GM12865 (cell line): ENCODE measurements at regions not wholly inside any gene's neighbourhood (a gene's known extent, or its start where the extent isn't known, plus 50 kb on each side); places are given as distances from the start of the nearest gene placed in this dataset.

Source experiments
- DNase-seq: peaks from one replicate; pipeline ENCODE4 v3.0.0; 2010; ENCODE audit warnings: low read depth
- H3K4me3 ChIP-seq: 2 replicates; pipeline ENCODE4 v1.5.1; 2011; ENCODE audit warnings: mild to moderate bottlenecking, low read depth, low read length, control low read depth
- CTCF ChIP-seq: IDR thresholded peaks from 2 replicates; pipeline ENCODE4 v1.5.1; 2011; ENCODE audit warnings: low read length, control low read depth, low read depth, inconsistent platforms; ENCODE audit not compliant: insufficient read depth; ENCODE audit errors: missing control alignments

- H3K4me3 ChIP-seq = no peak overlapping the region
- DNase-seq = no peak
- no peak for TF ChIP-seq CTCF
These were observed 618.0 kb downstream of the CDH26 start for GRCh38 chr20:60576236-60576635.

- no peak for TF ChIP-seq CTCF
- DNase-seq = no peak
- H3K4me3 ChIP-seq = no peak overlapping the region
These were observed 621.8 kb downstream of the CDH26 start for GRCh38 chr20:60579941-60580515.

GRCh38 chr20:60581606-60582115 is 623.4 kb downstream of the CDH26 start:
- no peak for TF ChIP-seq CTCF
- no peak overlapping the region for H3K4me3 ChIP-seq
- DNase-seq = no peak

GRCh38 chr20:60583741-60584140 is 625.5 kb downstream of the CDH26 start:
- H3K4me3 ChIP-seq = no peak overlapping the region
- TF ChIP-seq CTCF = no peak
- no peak for DNase-seq

GRCh38 chr20:60584221-60584620 is 626.0 kb downstream of the CDH26 start:
- no peak for TF ChIP-seq CTCF
- no peak for DNase-seq
- H3K4me3 ChIP-seq = no peak overlapping the region

- no peak for TF ChIP-seq CTCF
- no peak for DNase-seq
- H3K4me3 ChIP-seq = no peak overlapping the region
These were observed 627.4 kb downstream of the CDH26 start for GRCh38 chr20:60585651-60586050.

GRCh38 chr20:60586269-60587050 is 628.2 kb downstream of the CDH26 start:
- no peak for DNase-seq
- H3K4me3 ChIP-seq = no peak overlapping the region
- TF ChIP-seq CTCF = no peak
